ENCODE measurements at regions not wholly inside any gene's neighbourhood (a gene's known extent, or its start where the extent isn't known, plus 50 kb on each side); places are given as distances from the start of the nearest gene placed in this dataset.
"Not testable (repeated sequence)": the region's sequence is repeated elsewhere in the genome, so short reads cannot be mapped to it uniquely, and the experiment has no call there.

GRCh38 chr11:19625438-19625837 lies 87.2 kb upstream of the NAV2 start:
- DNase-seq, result no peak

GRCh38 chr11:19617696-19618523 lies 94.7 kb upstream of the NAV2 start:
- DNase-seq, result no peak

GRCh38 chr11:19615341-19616183 lies 97.1 kb upstream of the NAV2 start:
- DNase-seq, result no peak

- DNase-seq, result no peak
These were observed 98.2 kb upstream of the NAV2 start for GRCh38 chr11:19614370-19614940.

- DNase-seq, result not testable (repeated sequence)
These were observed 100.6 kb upstream of the NAV2 start for GRCh38 chr11:19612025-19612424.

- no peak for DNase-seq
These were observed 104.8 kb upstream of the NAV2 start for GRCh38 chr11:19607656-19608360.

- no peak for DNase-seq
These were observed 105.6 kb upstream of the NAV2 start for GRCh38 chr11:19606856-19607655.

- no peak for DNase-seq
These were observed 106.9 kb upstream of the NAV2 start for GRCh38 chr11:19605520-19606371.

GRCh38 chr11:19604679-19605375 lies 107.8 kb upstream of the NAV2 start:
- no peak for DNase-seq

GRCh38 chr11:19603771-19604170 lies 108.9 kb upstream of the NAV2 start:
- no peak for DNase-seq

GRCh38 chr11:19602891-19603290 lies 109.7 kb upstream of the NAV2 start:
- DNase-seq, result no peak

- DNase-seq, result no peak
These were observed 110.2 kb upstream of the NAV2 start for GRCh38 chr11:19602406-19602805.

- DNase-seq, result no peak
These were observed 111.4 kb upstream of the NAV2 start for GRCh38 chr11:19601235-19601634.

- no peak for DNase-seq
These were observed 113.0 kb upstream of the NAV2 start for GRCh38 chr11:19599681-19600080.

- no peak for DNase-seq
These were observed 113.7 kb upstream of the NAV2 start for GRCh38 chr11:19598876-19599486.

GRCh38 chr11:19598456-19598855 lies 114.2 kb upstream of the NAV2 start:
- DNase-seq, result no peak

- no peak for DNase-seq
These were observed 114.8 kb upstream of the NAV2 start for GRCh38 chr11:19597876-19598275.

GRCh38 chr11:19597206-19597605 lies 115.4 kb upstream of the NAV2 start:
- DNase-seq, result no peak
